ENCODE measurements at regions not wholly inside any gene's neighbourhood (a gene's known extent, or its start where the extent isn't known, plus 50 kb on each side); places are given as distances from the start of the nearest gene placed in this dataset.

GRCh38 chr4:176540814-176541213, 221.0 kb downstream of the SPCS3 start:
- no peaks in the 10 kb centered on the region for H3K27me3 ChIP-seq (replicated peaks; ENCODE audit: control insufficient read depth, insufficient read depth, low read length)
- no peak for DNase-seq (ENCODE audit: extremely low read depth, insufficient read length)
- no peak for TF ChIP-seq CTCF (IDR thresholded peaks at IDR 0.05; ENCODE audit: insufficient read depth, low read length, poor library complexity, severe bottlenecking)
- no peak overlapping the region for H3K4me3 ChIP-seq (replicated peaks; ENCODE audit: low read depth, low read length)
- no peaks in the 10 kb centered on the region for H3K36me3 ChIP-seq (ENCODE audit: control insufficient read depth, insufficient read depth, low read length)

GRCh38 chr4:176545872-176546271, 226.1 kb downstream of the SPCS3 start:
- no peak overlapping the region for H3K4me3 ChIP-seq (replicated peaks; ENCODE audit: low read depth, low read length)
- H3K36me3 ChIP-seq (ENCODE audit: control insufficient read depth, insufficient read depth, low read length) = no peaks in the 10 kb centered on the region
- H3K27me3 ChIP-seq (replicated peaks; ENCODE audit: control insufficient read depth, insufficient read depth, low read length) = no peaks in the 10 kb centered on the region
- no peak for DNase-seq (ENCODE audit: extremely low read depth, insufficient read length)
- no peak for TF ChIP-seq CTCF (IDR thresholded peaks at IDR 0.05; ENCODE audit: insufficient read depth, low read length, poor library complexity, severe bottlenecking)

- no peak overlapping the region for H3K4me3 ChIP-seq (replicated peaks; ENCODE audit: low read depth, low read length)
- no peak for TF ChIP-seq CTCF (IDR thresholded peaks at IDR 0.05; ENCODE audit: insufficient read depth, low read length, poor library complexity, severe bottlenecking)
- no peaks in the 10 kb centered on the region for H3K36me3 ChIP-seq (ENCODE audit: control insufficient read depth, insufficient read depth, low read length)
- H3K27me3 ChIP-seq (replicated peaks; ENCODE audit: control insufficient read depth, insufficient read depth, low read length) = no peaks in the 10 kb centered on the region
- no peak for DNase-seq (ENCODE audit: extremely low read depth, insufficient read length)
Measured at GRCh38 chr4:176546975-176547374, 227.2 kb downstream of the SPCS3 start.

- no peak for TF ChIP-seq CTCF (IDR thresholded peaks at IDR 0.05; ENCODE audit: insufficient read depth, low read length, poor library complexity, severe bottlenecking)
- no peak for DNase-seq (ENCODE audit: extremely low read depth, insufficient read length)
- Histone ChIP-seq H3K27me3 (replicated peaks; ENCODE audit: control insufficient read depth, insufficient read depth, low read length) (no peaks in the 10 kb centered on the region), H3K4me3 (replicated peaks; ENCODE audit: low read depth, low read length) (no peak overlapping the region), H3K36me3 (ENCODE audit: control insufficient read depth, insufficient read depth, low read length) (no peaks in the 10 kb centered on the region)
Measured at GRCh38 chr4:176548571-176548970, 228.8 kb downstream of the SPCS3 start.

GRCh38 chr4:176549161-176549865, 229.5 kb downstream of the SPCS3 start:
- no peak for DNase-seq (ENCODE audit: extremely low read depth, insufficient read length)
- Histone ChIP-seq H3K36me3 (ENCODE audit: control insufficient read depth, insufficient read depth, low read length) (no peaks in the 10 kb centered on the region), H3K4me3 (replicated peaks; ENCODE audit: low read depth, low read length) (no peak overlapping the region), H3K27me3 (replicated peaks; ENCODE audit: control insufficient read depth, insufficient read depth, low read length) (no peaks in the 10 kb centered on the region)
- TF ChIP-seq CTCF (IDR thresholded peaks at IDR 0.05; ENCODE audit: insufficient read depth, low read length, poor library complexity, severe bottlenecking) = no peak

GRCh38 chr4:176558661-176559060, 234.1 kb downstream of the VEGFC start:
- H3K36me3 ChIP-seq (ENCODE audit: control insufficient read depth, insufficient read depth, low read length) = no peaks in the 10 kb centered on the region
- DNase-seq (ENCODE audit: extremely low read depth, insufficient read length) = no peak
- TF ChIP-seq CTCF (IDR thresholded peaks at IDR 0.05; ENCODE audit: insufficient read depth, low read length, poor library complexity, severe bottlenecking) = no peak
- H3K27me3 ChIP-seq (replicated peaks; ENCODE audit: control insufficient read depth, insufficient read depth, low read length) = no peaks in the 10 kb centered on the region
- H3K4me3 ChIP-seq (replicated peaks; ENCODE audit: low read depth, low read length) = no peak overlapping the region
